Astrocyte of the cerebellum (primary cell): ENCODE measurements at regions not wholly inside any gene's neighbourhood (a gene's known extent, or its start where the extent isn't known, plus 50 kb on each side); places are given as distances from the start of the nearest gene placed in this dataset.

Experiments
- DNase-seq: peaks from one replicate; pipeline ENCODE4 v3.0.0-alpha.2; 2011; ENCODE audit warnings: low read depth
- H3K4me3 ChIP-seq: 2 replicates; pipeline ENCODE4 v1.5.1; 2011; ENCODE audit warnings: mild to moderate bottlenecking, low read depth, low read length, moderate library complexity
- CTCF ChIP-seq: IDR thresholded peaks from 2 replicates; pipeline ENCODE4 v1.5.1; 2012; ENCODE audit warnings: low read length, low read depth, moderate library complexity, mild to moderate bottlenecking; ENCODE audit errors: missing control alignments
- in situ Hi-C: cut with HindIII; loops from 2 replicates; pipeline ENCODE4 v1.10.0; 2017; ENCODE audit warnings: low sequenced_read_pairs

DNA sequence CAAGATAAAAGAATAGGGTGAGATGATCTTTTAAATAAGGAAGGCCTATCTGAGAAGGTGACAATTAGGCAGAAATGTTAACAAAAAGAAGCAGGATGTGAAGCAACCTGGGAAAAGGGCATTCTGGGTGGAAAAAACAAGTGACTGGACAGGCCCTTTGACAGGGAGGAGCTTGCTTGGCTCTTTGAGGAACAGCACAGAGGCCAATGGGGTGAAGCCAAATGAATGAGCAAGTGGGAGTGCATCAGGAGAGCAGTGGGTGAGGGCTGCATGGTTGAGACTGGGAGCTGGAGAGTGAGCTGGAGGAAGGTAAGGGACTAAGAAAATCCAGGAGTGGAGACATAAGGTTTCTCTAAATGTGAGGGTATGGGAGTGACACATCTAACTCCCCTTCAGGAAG lies 126.9 kb downstream of the TDRD15 start:
- in situ Hi-C loops, result no loop called here
- TF ChIP-seq CTCF, result no peak
- no peak for DNase-seq
- H3K4me3 ChIP-seq, result no peak overlapping the region

DNA sequence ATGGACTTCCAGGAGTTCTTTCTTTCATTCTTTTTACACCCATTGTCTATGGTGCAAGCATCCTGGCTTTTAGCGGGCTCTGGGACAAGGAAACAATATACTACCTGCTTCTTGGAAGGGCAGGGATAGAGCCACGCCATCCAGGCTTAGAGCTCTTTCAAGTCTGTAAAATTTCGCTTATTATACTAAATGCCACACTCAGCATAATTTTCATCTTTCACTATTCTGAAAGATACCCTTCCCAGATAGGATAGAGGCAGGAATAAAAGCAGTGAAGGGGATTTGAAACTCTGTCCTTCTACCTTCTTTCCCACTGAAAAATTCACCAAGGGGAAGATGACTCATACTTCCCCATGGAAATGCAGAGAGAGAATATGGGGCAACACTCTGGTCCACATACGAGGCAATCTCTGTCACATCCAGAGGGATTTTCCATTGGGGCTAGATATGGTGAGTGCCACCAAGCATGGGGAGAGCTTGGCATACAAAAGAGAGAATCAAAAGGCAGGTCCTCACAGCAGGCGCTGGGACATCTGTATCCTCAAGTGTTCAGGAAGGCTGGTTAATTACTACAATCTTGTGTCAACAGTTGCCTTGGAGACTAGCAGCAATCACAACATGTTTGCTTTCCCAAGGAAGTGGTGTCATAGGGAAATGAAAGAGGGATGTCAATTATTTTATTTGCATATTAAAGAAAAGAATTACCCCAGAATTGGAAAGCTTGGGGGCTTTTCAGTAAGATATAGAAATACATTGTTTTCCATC lies 127.6 kb downstream of the TDRD15 start:
- H3K4me3 ChIP-seq, result no peak overlapping the region
- no peak for TF ChIP-seq CTCF
- DNase-seq, result no peak
- in situ Hi-C loops, result no loop called here

GRCh38 chr2:21253311-21254027 lies 129.7 kb downstream of the TDRD15 start:
- in situ Hi-C loops, result no loop called here
- no peak for TF ChIP-seq CTCF
- no peak overlapping the region for H3K4me3 ChIP-seq
- DNase-seq, result no peak

DNA sequence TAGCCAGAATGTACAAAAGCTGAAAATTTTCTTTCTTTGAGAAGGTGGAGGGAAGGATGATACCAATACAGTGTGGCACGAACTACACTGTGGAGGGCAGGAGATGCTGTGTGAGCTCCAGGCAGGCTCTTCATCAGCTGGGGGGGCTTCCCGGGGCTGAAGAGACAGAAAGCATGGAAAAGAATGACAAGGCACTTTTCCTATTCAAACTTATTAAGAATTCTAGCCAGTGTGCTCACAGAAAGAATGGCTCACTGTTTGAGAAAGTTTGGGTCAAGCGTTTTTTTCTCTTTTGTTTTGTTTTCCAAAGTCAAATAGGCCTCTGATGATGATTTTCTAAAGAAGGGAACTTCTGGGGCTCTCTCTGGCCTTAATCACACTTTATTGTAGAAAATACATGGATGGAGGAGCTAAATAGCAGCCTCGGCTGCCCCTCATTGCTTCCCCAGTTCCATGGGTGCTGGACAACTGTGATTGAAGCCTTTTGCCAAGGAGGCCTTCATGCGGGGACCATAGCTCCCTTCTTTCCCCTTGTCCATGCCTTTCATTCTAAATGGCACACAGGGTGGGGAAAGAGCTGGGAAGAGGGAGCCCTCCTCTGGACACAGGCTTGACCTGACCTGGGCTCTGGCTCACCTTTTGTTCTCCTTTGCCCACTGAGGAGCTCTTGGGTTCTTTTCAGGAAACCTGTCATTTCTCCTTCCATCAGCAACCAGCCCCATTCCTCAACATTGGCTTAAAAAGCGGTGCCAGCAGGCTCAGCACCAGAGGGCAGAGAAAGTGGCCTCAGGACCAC lies 130.6 kb downstream of the TDRD15 start:
- TF ChIP-seq CTCF, result no peak
- in situ Hi-C loops, result no loop called here
- H3K4me3 ChIP-seq, result no peak overlapping the region

DNA sequence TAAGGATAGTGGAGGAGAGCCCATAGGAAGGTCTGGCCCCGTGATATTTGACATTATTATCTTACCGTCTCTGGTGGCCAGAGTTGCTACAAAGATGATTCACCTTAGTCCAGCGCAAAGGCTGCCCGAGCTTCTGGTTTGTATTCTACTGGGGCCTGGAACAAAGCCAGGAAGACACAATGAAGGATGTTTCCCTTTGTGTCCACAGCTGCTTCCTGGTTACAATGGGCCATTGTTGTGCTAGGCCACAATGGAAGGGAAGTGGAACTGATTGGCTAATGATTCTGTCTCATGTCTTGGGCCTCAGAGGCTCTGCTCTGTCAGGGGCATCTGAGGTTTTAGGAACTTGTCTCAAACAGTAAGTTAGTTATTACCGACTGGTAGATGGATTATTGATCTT lies 132.2 kb downstream of the TDRD15 start:
- no peak for TF ChIP-seq CTCF
- in situ Hi-C loops, result no loop called here
- DNase-seq, result peak; percentile 31
- no peak overlapping the region for H3K4me3 ChIP-seq

More for the DNA sequence above, 130.6 kb downstream of the TDRD15 start:
- no peak for DNase-seq

DNA sequence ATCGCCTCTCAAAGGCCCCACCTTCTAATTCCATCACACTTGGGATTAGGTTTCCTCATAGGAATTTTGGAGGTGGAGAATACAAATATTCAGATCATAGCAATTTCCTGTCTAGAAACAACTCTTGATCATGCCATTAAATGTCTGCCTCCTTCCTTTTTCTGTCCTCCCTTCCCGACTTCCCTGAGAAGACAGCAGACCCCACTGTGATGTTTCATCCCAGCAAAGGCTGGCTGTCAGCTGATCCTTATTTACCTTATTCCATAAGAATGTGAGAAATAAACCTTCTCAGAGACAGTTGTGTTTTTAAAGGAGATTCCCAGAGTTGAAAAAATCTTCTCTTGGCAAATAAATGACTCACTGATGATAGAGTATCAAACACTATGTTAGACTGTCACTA lies 133.9 kb downstream of the TDRD15 start:
- no peak for DNase-seq
- no peak overlapping the region for H3K4me3 ChIP-seq
- no peak for TF ChIP-seq CTCF
- in situ Hi-C loops, result no loop called here
